HG03045 (cell line): ENCODE measurements at regions not wholly inside any gene's neighbourhood (a gene's known extent, or its start where the extent isn't known, plus 50 kb on each side); places are given as distances from the start of the nearest gene placed in this dataset.

Source experiments
- ATAC-seq: cut with Tn5 transposase; IDR thresholded peaks from one replicate; pipeline ENCODE4 v1.9.1; 2021; ENCODE audit warnings: mild to moderate bottlenecking, moderate library complexity; ENCODE audit not compliant: unreplicated experiment

- no peak for ATAC-seq
Measured at GRCh38 chr1:55673416-55673815, 458.3 kb upstream of the USP24 start.

- ATAC-seq = no peak
Measured at GRCh38 chr1:55670331-55671082, 455.3 kb upstream of the USP24 start.

GRCh38 chr1:55669293-55669692, 454.1 kb upstream of the USP24 start:
- ATAC-seq = no peak

GRCh38 chr1:55662875-55663274, 447.7 kb upstream of the USP24 start:
- ATAC-seq = no peak

GRCh38 chr1:55658917-55659316, 443.8 kb upstream of the USP24 start:
- no peak for ATAC-seq

GRCh38 chr1:55654750-55655149, 439.6 kb upstream of the USP24 start:
- no peak for ATAC-seq

- no peak for ATAC-seq
Measured at GRCh38 chr1:55654171-55654570, 439.0 kb upstream of the USP24 start.

- no peak for ATAC-seq
Measured at GRCh38 chr1:55650444-55650843, 435.3 kb upstream of the USP24 start.

- no peak for ATAC-seq
Measured at GRCh38 chr1:55646181-55646580, 431.0 kb upstream of the USP24 start.

- ATAC-seq = no peak
Measured at GRCh38 chr1:55645270-55645669, 430.1 kb upstream of the USP24 start.

- no peak for ATAC-seq
Measured at GRCh38 chr1:55641947-55642346, 426.8 kb upstream of the USP24 start.

- ATAC-seq = no peak
Measured at GRCh38 chr1:55640708-55641473, 425.7 kb upstream of the USP24 start.

- no peak for ATAC-seq
Measured at GRCh38 chr1:55639526-55639925, 424.4 kb upstream of the USP24 start.

- ATAC-seq = no peak
Measured at GRCh38 chr1:55639051-55639450, 423.9 kb upstream of the USP24 start.

GRCh38 chr1:55636696-55637095, 421.5 kb upstream of the USP24 start:
- ATAC-seq = no peak

GRCh38 chr1:55635856-55636255, 420.7 kb upstream of the USP24 start:
- ATAC-seq = no peak

- ATAC-seq = no peak
Measured at GRCh38 chr1:55634516-55634915, 419.4 kb upstream of the USP24 start.

GRCh38 chr1:55632906-55633305, 417.7 kb upstream of the USP24 start:
- no peak for ATAC-seq

GRCh38 chr1:55632058-55632457, 416.9 kb upstream of the USP24 start:
- no peak for ATAC-seq

GRCh38 chr1:55631509-55631908, 416.3 kb upstream of the USP24 start:
- no peak for ATAC-seq

- ATAC-seq = no peak
Measured at GRCh38 chr1:55626326-55626725, 411.2 kb upstream of the USP24 start.

- no peak for ATAC-seq
Measured at GRCh38 chr1:55624766-55625165, 409.6 kb upstream of the USP24 start.
